ENCODE measurements at regions not wholly inside any gene's neighbourhood (a gene's known extent, or its start where the extent isn't known, plus 50 kb on each side); places are given as distances from the start of the nearest gene placed in this dataset. TPM values are rescaled to one million over a fixed set of nuclear protein-coding genes. Genes with fewer than 3 reads are reported as not detected.

- ChIA-PET CTCF (no interaction called here), POLR2A (no interaction called here)
Measured at GRCh38 chr9:88934876-88935535, 56.3 kb upstream of the S1PR3 start.

GRCh38 chr9:88936132-88936531 is 55.1 kb upstream of the S1PR3 start:
- TF ChIP-seq CTCF (IDR thresholded peaks at IDR 0.05; ENCODE audit: low read depth, low read length): no peak
- DNase-seq (ENCODE audit: low read depth, low spot score): no peak
- POLR2A ChIA-PET: no interaction called here

More at GRCh38 chr9:88934876-88935535, 56.3 kb upstream of the S1PR3 start:
- peaks cover 7% of the 10 kb centered on the region for H3K27me3 ChIP-seq (ENCODE audit: control insufficient read depth, insufficient read depth, low read length)
- H3K27ac ChIP-seq (ENCODE audit: low read depth, low read length): no peak overlapping the region
- peaks cover 6% of the 10 kb centered on the region; the same call in 1 of the 2 replicates for H3K9me3 ChIP-seq (ENCODE audit: control insufficient read depth, insufficient read depth, low read length)
- TF ChIP-seq CTCF (IDR thresholded peaks at IDR 0.05; ENCODE audit: low read depth, low read length): no peak
- no peak for DNase-seq (ENCODE audit: low read depth, low spot score)
- no peak overlapping the region for H3K4me3 ChIP-seq (ENCODE audit: low read depth, low read length)

GRCh38 chr9:88936668-88937067 is 54.6 kb upstream of the S1PR3 start:
- CTCF ChIA-PET: no interaction called here
- Histone ChIP-seq H3K9me3 (ENCODE audit: control insufficient read depth, insufficient read depth, low read length) (no peaks in the 10 kb centered on the region), H3K27ac (ENCODE audit: low read depth, low read length) (no peak overlapping the region), H3K27me3 (ENCODE audit: control insufficient read depth, insufficient read depth, low read length) (peaks cover 10% of the 10 kb centered on the region), H3K4me3 (ENCODE audit: low read depth, low read length) (no peak overlapping the region)
- no peak for TF ChIP-seq CTCF (IDR thresholded peaks at IDR 0.05; ENCODE audit: low read depth, low read length)
- no peak for DNase-seq (ENCODE audit: low read depth, low spot score)
- POLR2A ChIA-PET: no interaction called here

More at GRCh38 chr9:88936132-88936531, 55.1 kb upstream of the S1PR3 start:
- peaks cover 10% of the 10 kb centered on the region for H3K27me3 ChIP-seq (ENCODE audit: control insufficient read depth, insufficient read depth, low read length)
- H3K9me3 ChIP-seq (ENCODE audit: control insufficient read depth, insufficient read depth, low read length): peaks cover 2% of the 10 kb centered on the region; the same call in 1 of the 2 replicates
- no peak overlapping the region for H3K4me3 ChIP-seq (ENCODE audit: low read depth, low read length)
- CTCF ChIA-PET: no interaction called here
- no peak overlapping the region for H3K27ac ChIP-seq (ENCODE audit: low read depth, low read length)

- Histone ChIP-seq H3K27ac (ENCODE audit: low read depth, low read length) (no peak overlapping the region), H3K9me3 (ENCODE audit: control insufficient read depth, insufficient read depth, low read length) (no peaks in the 10 kb centered on the region), H3K4me3 (ENCODE audit: low read depth, low read length) (no peak overlapping the region), H3K27me3 (ENCODE audit: control insufficient read depth, insufficient read depth, low read length) (peaks cover 10% of the 10 kb centered on the region)
- ChIA-PET CTCF (no interaction called here), POLR2A (no interaction called here)
- no peak for TF ChIP-seq CTCF (IDR thresholded peaks at IDR 0.05; ENCODE audit: low read depth, low read length)
- DNase-seq (ENCODE audit: low read depth, low spot score): no peak
Measured at GRCh38 chr9:88937248-88937647, 54.0 kb upstream of the S1PR3 start.

GRCh38 chr9:88938189-88938588 is 53.1 kb upstream of the S1PR3 start:
- ChIA-PET CTCF (no interaction called here), POLR2A (no interaction called here)
- no peaks in the 10 kb centered on the region for H3K9me3 ChIP-seq (ENCODE audit: control insufficient read depth, insufficient read depth, low read length)
- H3K27ac ChIP-seq (ENCODE audit: low read depth, low read length): no peak overlapping the region
- no peak overlapping the region for H3K4me3 ChIP-seq (ENCODE audit: low read depth, low read length)
- no peak for DNase-seq (ENCODE audit: low read depth, low spot score)
- H3K27me3 ChIP-seq (ENCODE audit: control insufficient read depth, insufficient read depth, low read length): peaks cover 10% of the 10 kb centered on the region
- TF ChIP-seq CTCF (IDR thresholded peaks at IDR 0.05; ENCODE audit: low read depth, low read length): no peak

Small RNA genes in the stretch of these regions (small RNA-seq; reads per million reads assigned to genes)
- not detected for gene MIR4289 (ENCODE audit: insufficient read length, low read depth)
